ENCODE measurements at regions not wholly inside any gene's neighbourhood (a gene's known extent, or its start where the extent isn't known, plus 50 kb on each side); places are given as distances from the start of the nearest gene placed in this dataset.

- WGBS (ENCODE audit: insufficient coverage), result no CpG with 5 or more reads among the region's 1 CpG
- DNase-seq (ENCODE audit: low read depth in 4 of 6, low spot score in 6 of 6), result no peak
- Histone ChIP-seq H3K27ac (ENCODE audit: low read depth, low read length) (no peak overlapping the region), H3K9me3 (ENCODE audit: control insufficient read depth, insufficient read depth, low read length) (no peaks in the 10 kb centered on the region), H3K4me3 (ENCODE audit: low read depth, low read length) (no peak overlapping the region), H3K4me1 (ENCODE audit: control insufficient read depth, insufficient read depth, low read length) (no peaks in the 10 kb centered on the region), H3K27me3 (ENCODE audit: control insufficient read depth, insufficient read depth, low read length) (no peaks in the 10 kb centered on the region), H3K36me3 (ENCODE audit: control insufficient read depth, insufficient read depth, low read length) (no peaks in the 10 kb centered on the region)
Observed at GRCh38 chr5:8321272-8321671, 452.3 kb downstream of the MTRR start.

GRCh38 chr5:8322484-8322883 lies 453.5 kb downstream of the MTRR start:
- no peaks in the 10 kb centered on the region for H3K9me3 ChIP-seq (ENCODE audit: control insufficient read depth, insufficient read depth, low read length)
- no peak for DNase-seq (ENCODE audit: low read depth in 4 of 6, low spot score in 6 of 6)
- no peaks in the 10 kb centered on the region for H3K36me3 ChIP-seq (ENCODE audit: control insufficient read depth, insufficient read depth, low read length)
- 100% methylated on average over 1 of the region's 2 CpGs for whole genome bisulfite sequencing (ENCODE audit: insufficient coverage)
- H3K27me3 ChIP-seq (ENCODE audit: control insufficient read depth, insufficient read depth, low read length), result no peaks in the 10 kb centered on the region
- no peak overlapping the region for H3K4me3 ChIP-seq (ENCODE audit: low read depth, low read length)
- no peak overlapping the region for H3K27ac ChIP-seq (ENCODE audit: low read depth, low read length)
- H3K4me1 ChIP-seq (ENCODE audit: control insufficient read depth, insufficient read depth, low read length), result no peaks in the 10 kb centered on the region

- DNase-seq (ENCODE audit: low read depth in 4 of 6, low spot score in 6 of 6), result no peak
- Histone ChIP-seq H3K36me3 (ENCODE audit: control insufficient read depth, insufficient read depth, low read length) (no peaks in the 10 kb centered on the region), H3K27me3 (ENCODE audit: control insufficient read depth, insufficient read depth, low read length) (no peaks in the 10 kb centered on the region), H3K4me1 (ENCODE audit: control insufficient read depth, insufficient read depth, low read length) (no peaks in the 10 kb centered on the region), H3K27ac (ENCODE audit: low read depth, low read length) (no peak overlapping the region), H3K9me3 (ENCODE audit: control insufficient read depth, insufficient read depth, low read length) (no peaks in the 10 kb centered on the region), H3K4me3 (ENCODE audit: low read depth, low read length) (no peak overlapping the region)
- 58% methylated on average over 3 of the region's 4 CpGs for WGBS (ENCODE audit: insufficient coverage)
Observed at GRCh38 chr5:8327016-8327415, 458.1 kb downstream of the MTRR start.

GRCh38 chr5:8329773-8330172 lies 460.8 kb downstream of the MTRR start:
- Histone ChIP-seq H3K4me1 (ENCODE audit: control insufficient read depth, insufficient read depth, low read length) (no peaks in the 10 kb centered on the region), H3K36me3 (ENCODE audit: control insufficient read depth, insufficient read depth, low read length) (no peaks in the 10 kb centered on the region), H3K27me3 (ENCODE audit: control insufficient read depth, insufficient read depth, low read length) (no peaks in the 10 kb centered on the region), H3K27ac (ENCODE audit: low read depth, low read length) (no peak overlapping the region), H3K9me3 (ENCODE audit: control insufficient read depth, insufficient read depth, low read length) (no peaks in the 10 kb centered on the region), H3K4me3 (ENCODE audit: low read depth, low read length) (no peak overlapping the region)
- DNase-seq (ENCODE audit: low read depth in 4 of 6, low spot score in 6 of 6), result no peak
- no CpG with 5 or more reads among the region's 5 CpGs for WGBS (ENCODE audit: insufficient coverage)

DNA sequence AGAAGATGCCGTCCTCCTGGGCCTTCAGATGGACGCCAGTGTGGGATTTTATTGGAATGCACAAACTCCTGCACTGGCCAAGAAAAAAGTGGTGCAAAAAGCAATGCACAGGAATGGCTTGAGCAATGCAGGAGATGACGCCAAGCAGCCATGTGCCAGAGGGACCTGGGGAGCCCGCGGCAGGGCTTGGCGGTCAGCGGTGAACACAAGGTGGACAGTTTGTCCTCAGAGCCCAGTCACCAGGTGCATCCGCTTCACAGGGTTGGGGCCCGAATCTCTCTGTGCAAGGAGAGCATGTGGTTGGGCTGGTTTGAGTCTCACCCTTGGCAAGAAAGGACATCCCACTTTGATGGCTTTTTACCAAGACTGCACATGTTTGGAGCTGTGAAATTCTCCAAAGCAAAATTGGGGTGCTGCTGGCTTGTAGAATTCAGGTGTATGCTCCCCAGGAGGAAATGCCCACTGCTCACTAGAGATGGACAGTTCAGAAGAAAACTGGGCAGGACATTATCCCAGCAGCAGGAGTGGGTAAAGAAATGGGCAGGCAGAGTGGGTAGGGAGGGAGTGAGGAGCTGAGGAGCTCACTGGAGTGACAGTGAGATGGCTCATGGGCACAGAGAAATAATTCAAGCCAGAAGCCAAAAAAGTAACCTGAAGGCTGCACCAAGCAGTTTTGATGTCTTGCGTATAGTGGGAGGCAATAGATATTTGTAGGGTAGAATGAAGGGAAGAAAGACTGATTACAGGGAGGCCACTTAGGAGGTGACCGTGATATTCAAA lies 463.9 kb downstream of the MTRR start:
- DNase-seq (ENCODE audit: low read depth in 4 of 6, low spot score in 6 of 6), result no peak
- Histone ChIP-seq H3K36me3 (ENCODE audit: control insufficient read depth, insufficient read depth, low read length) (no peaks in the 10 kb centered on the region), H3K4me3 (ENCODE audit: low read depth, low read length) (no peak overlapping the region), H3K4me1 (ENCODE audit: control insufficient read depth, insufficient read depth, low read length) (no peaks in the 10 kb centered on the region), H3K9me3 (ENCODE audit: control insufficient read depth, insufficient read depth, low read length) (no peaks in the 10 kb centered on the region), H3K27me3 (ENCODE audit: control insufficient read depth, insufficient read depth, low read length) (no peaks in the 10 kb centered on the region), H3K27ac (ENCODE audit: low read depth, low read length) (no peak overlapping the region)
- WGBS (ENCODE audit: insufficient coverage), result 95% methylated on average over 11 of the region's 11 CpGs

GRCh38 chr5:8333485-8333884 lies 464.5 kb downstream of the MTRR start:
- Histone ChIP-seq H3K4me1 (ENCODE audit: control insufficient read depth, insufficient read depth, low read length) (no peaks in the 10 kb centered on the region), H3K9me3 (ENCODE audit: control insufficient read depth, insufficient read depth, low read length) (no peaks in the 10 kb centered on the region), H3K27ac (ENCODE audit: low read depth, low read length) (no peak overlapping the region), H3K27me3 (ENCODE audit: control insufficient read depth, insufficient read depth, low read length) (no peaks in the 10 kb centered on the region), H3K36me3 (ENCODE audit: control insufficient read depth, insufficient read depth, low read length) (no peaks in the 10 kb centered on the region), H3K4me3 (ENCODE audit: low read depth, low read length) (no peak overlapping the region)
- DNase-seq (ENCODE audit: low read depth in 4 of 6, low spot score in 6 of 6), result peak in 1 of 6 donors; percentile 37
- WGBS (ENCODE audit: insufficient coverage), result 57% methylated on average over 3 of the region's 5 CpGs

GRCh38 chr5:8333977-8334376 lies 465.0 kb downstream of the MTRR start:
- H3K4me3 ChIP-seq (ENCODE audit: low read depth, low read length), result no peak overlapping the region
- DNase-seq (ENCODE audit: low read depth in 4 of 6, low spot score in 6 of 6), result no peak
- no peaks in the 10 kb centered on the region for H3K4me1 ChIP-seq (ENCODE audit: control insufficient read depth, insufficient read depth, low read length)
- no peak overlapping the region for H3K27ac ChIP-seq (ENCODE audit: low read depth, low read length)
- no peaks in the 10 kb centered on the region for H3K9me3 ChIP-seq (ENCODE audit: control insufficient read depth, insufficient read depth, low read length)
- no peaks in the 10 kb centered on the region for H3K27me3 ChIP-seq (ENCODE audit: control insufficient read depth, insufficient read depth, low read length)
- no peaks in the 10 kb centered on the region for H3K36me3 ChIP-seq (ENCODE audit: control insufficient read depth, insufficient read depth, low read length)
- 83% methylated on average over 1 of the region's 1 CpG for WGBS (ENCODE audit: insufficient coverage)

- Histone ChIP-seq H3K4me3 (ENCODE audit: low read depth, low read length) (no peak overlapping the region), H3K27me3 (ENCODE audit: control insufficient read depth, insufficient read depth, low read length) (no peaks in the 10 kb centered on the region), H3K4me1 (ENCODE audit: control insufficient read depth, insufficient read depth, low read length) (peaks cover 6% of the 10 kb centered on the region), H3K27ac (ENCODE audit: low read depth, low read length) (no peak overlapping the region), H3K9me3 (ENCODE audit: control insufficient read depth, insufficient read depth, low read length) (peaks cover 3% of the 10 kb centered on the region), H3K36me3 (ENCODE audit: control insufficient read depth, insufficient read depth, low read length) (no peaks in the 10 kb centered on the region)
- 75% methylated on average over 3 of the region's 3 CpGs for WGBS (ENCODE audit: insufficient coverage)
- DNase-seq (ENCODE audit: low read depth in 4 of 6, low spot score in 6 of 6), result no peak
Observed at GRCh38 chr5:8340261-8340660, 471.3 kb downstream of the MTRR start.

- no peaks in the 10 kb centered on the region for H3K36me3 ChIP-seq (ENCODE audit: control insufficient read depth, insufficient read depth, low read length)
- WGBS (ENCODE audit: insufficient coverage), result 33% methylated on average over 1 of the region's 1 CpG
- peaks cover 3% of the 10 kb centered on the region for H3K9me3 ChIP-seq (ENCODE audit: control insufficient read depth, insufficient read depth, low read length)
- peak in 1 of 6 donors; percentile 9 for DNase-seq (ENCODE audit: low read depth in 4 of 6, low spot score in 6 of 6)
- peaks cover 6% of the 10 kb centered on the region for H3K4me1 ChIP-seq (ENCODE audit: control insufficient read depth, insufficient read depth, low read length)
- H3K4me3 ChIP-seq (ENCODE audit: low read depth, low read length), result no peak overlapping the region
- H3K27me3 ChIP-seq (ENCODE audit: control insufficient read depth, insufficient read depth, low read length), result no peaks in the 10 kb centered on the region
- no peak overlapping the region for H3K27ac ChIP-seq (ENCODE audit: low read depth, low read length)
Observed at GRCh38 chr5:8340739-8341344, 471.9 kb downstream of the MTRR start.

- Histone ChIP-seq H3K9me3 (ENCODE audit: control insufficient read depth, insufficient read depth, low read length) (peaks cover 3% of the 10 kb centered on the region), H3K4me1 (ENCODE audit: control insufficient read depth, insufficient read depth, low read length) (peaks cover 6% of the 10 kb centered on the region), H3K27me3 (ENCODE audit: control insufficient read depth, insufficient read depth, low read length) (no peaks in the 10 kb centered on the region), H3K27ac (ENCODE audit: low read depth, low read length) (no peak overlapping the region), H3K4me3 (ENCODE audit: low read depth, low read length) (no peak overlapping the region), H3K36me3 (ENCODE audit: control insufficient read depth, insufficient read depth, low read length) (no peaks in the 10 kb centered on the region)
- no peak for DNase-seq (ENCODE audit: low read depth in 4 of 6, low spot score in 6 of 6)
- WGBS (ENCODE audit: insufficient coverage), result no CpG with 5 or more reads among the region's 4 CpGs
Observed at GRCh38 chr5:8341406-8341805, 472.5 kb downstream of the MTRR start.

All from spinal cord (tissue), 9 donors.